Neuronal stem cell (in vitro differentiated cells): ENCODE measurements at regions not wholly inside any gene's neighbourhood (a gene's known extent, or its start where the extent isn't known, plus 50 kb on each side); places are given as distances from the start of the nearest gene placed in this dataset.

Experiments
- DNase-seq: peaks from one replicate; pipeline ENCODE4 v3.0.0-alpha.2; 2013; ENCODE audit warnings: low spot score
- H2AFZ ChIP-seq: one replicate; pipeline ENCODE4 v1.6.1; 2013; ENCODE audit warnings: mild to moderate bottlenecking, low read length, inconsistent platforms
- H2AK5ac ChIP-seq: 2 replicates; pipeline ENCODE4 v1.6.1; 2013; ENCODE audit warnings: low read depth, mild to moderate bottlenecking, inconsistent platforms, low read length, moderate library complexity, mixed read lengths
- H2BK120ac ChIP-seq: 2 replicates; pipeline ENCODE4 v1.6.1; 2013; ENCODE audit warnings: low read depth, mild to moderate bottlenecking, inconsistent platforms, low read length, moderate library complexity, mixed read lengths
- H2BK12ac ChIP-seq: one replicate; pipeline ENCODE4 v1.6.1; 2013; ENCODE audit warnings: low read length, inconsistent platforms
- H2BK15ac ChIP-seq: 2 replicates; pipeline ENCODE4 v1.6.1; 2013; ENCODE audit warnings: mild to moderate bottlenecking, low read length, inconsistent platforms, mixed read lengths
- H2BK5ac ChIP-seq: one replicate; pipeline ENCODE4 v1.6.1; 2013; ENCODE audit warnings: inconsistent platforms, mild to moderate bottlenecking, low read length, moderate library complexity
- H3K14ac ChIP-seq: one replicate; pipeline ENCODE4 v1.6.1; 2013; ENCODE audit warnings: low read length, inconsistent platforms
- H3K18ac ChIP-seq: 2 replicates; pipeline ENCODE4 v1.6.1; 2013; ENCODE audit warnings: low read length, inconsistent platforms
- H3K23ac ChIP-seq: 2 replicates; pipeline ENCODE4 v1.6.1; 2013; ENCODE audit warnings: low read depth, mild to moderate bottlenecking, mixed read lengths, low read length, inconsistent platforms; ENCODE audit not compliant: poor library complexity
- H3K27ac ChIP-seq: replicated peaks from 3 replicates; pipeline ENCODE4 v1.5.1; 2013; ENCODE audit warnings: low read length, inconsistent platforms
- H3K27me3 ChIP-seq, 3 experiments: 2 replicates each; pipeline ENCODE4 v1.6.1; 2013; ENCODE audit warnings: low read length in 3 of 3, mild to moderate bottlenecking in 2 of 3, inconsistent platforms in 1 of 3, low read depth in 1 of 3, mixed read lengths in 1 of 3, moderate library complexity in 1 of 3; ENCODE audit not compliant: control insufficient read depth in 3 of 3, insufficient read depth in 3 of 3
- H3K36me3 ChIP-seq, 2 donors: replicated peaks in 1 of 2; 2 replicates each; pipeline ENCODE4 v1.6.1; 2013; ENCODE audit warnings: low read length in 2 of 2; ENCODE audit not compliant: control insufficient read depth in 2 of 2, insufficient read depth in 2 of 2
- H3K4ac ChIP-seq: 2 replicates; pipeline ENCODE4 v1.6.1; 2013; ENCODE audit warnings: inconsistent platforms, mild to moderate bottlenecking, low read length, moderate library complexity
- H3K4me1 ChIP-seq, 2 donors: 1 replicate in 1 of 2; 2 replicates in 1 of 2; pipeline ENCODE4 v1.6.1; 2013; ENCODE audit warnings: low read length in 2 of 2, low read depth in 1 of 2; ENCODE audit not compliant: control insufficient read depth in 2 of 2, insufficient read depth in 1 of 2
- H3K4me2 ChIP-seq: one replicate; pipeline ENCODE4 v1.6.1; 2013; ENCODE audit warnings: mild to moderate bottlenecking, low read length, inconsistent platforms; ENCODE audit not compliant: insufficient read depth, poor library complexity, severe bottlenecking
- H3K4me3 ChIP-seq, 2 donors: 2 replicates each; pipeline ENCODE4 v1.5.1; 2013; ENCODE audit warnings: low read length in 2 of 2, mild to moderate bottlenecking in 2 of 2, inconsistent platforms in 1 of 2, moderate library complexity in 1 of 2
- H3K79me1 ChIP-seq: one replicate; pipeline ENCODE4 v1.6.1; 2013; ENCODE audit warnings: low read depth, mild to moderate bottlenecking, inconsistent platforms, low read length, moderate library complexity
- H3K9ac ChIP-seq: one replicate; pipeline ENCODE4 v1.6.1; 2013; ENCODE audit warnings: mild to moderate bottlenecking, low read depth, low read length, inconsistent platforms; ENCODE audit not compliant: poor library complexity
- H3K9me3 ChIP-seq, 2 donors: replicated peaks in 1 of 2; 2 replicates each; pipeline versions ENCODE3 to v1.6.1; 2013; ENCODE audit warnings: low read length in 2 of 2, mild to moderate bottlenecking in 2 of 2, inconsistent platforms in 1 of 2, low read depth in 1 of 2, mixed read lengths in 1 of 2, moderate library complexity in 1 of 2; ENCODE audit not compliant: control insufficient read depth in 2 of 2, insufficient read depth in 1 of 2
- H4K8ac ChIP-seq: one replicate; pipeline ENCODE4 v1.6.1; 2013; ENCODE audit warnings: low read depth, mild to moderate bottlenecking, inconsistent platforms, low read length, moderate library complexity
- H4K91ac ChIP-seq: one replicate; pipeline ENCODE4 v1.6.1; 2013; ENCODE audit warnings: low read length, low read depth, mild to moderate bottlenecking, inconsistent platforms; ENCODE audit not compliant: poor library complexity
- WGBS, 2 donors: extraction: QIAGEN DNeasy Blood & Tissue Kit; methylation state at CpG; one replicate each; pipeline ENCODE4 v1.1.7; 2013; ENCODE audit warnings: missing lambda C conversion rate in 2 of 2, mixed read lengths in 1 of 2; ENCODE audit not compliant: insufficient read length in 2 of 2, insufficient replicate concordance in 1 of 2; ENCODE audit errors: extremely low coverage in 2 of 2; 5-methylcytosine and 5-hydroxymethylcytosine counted together

DNA sequence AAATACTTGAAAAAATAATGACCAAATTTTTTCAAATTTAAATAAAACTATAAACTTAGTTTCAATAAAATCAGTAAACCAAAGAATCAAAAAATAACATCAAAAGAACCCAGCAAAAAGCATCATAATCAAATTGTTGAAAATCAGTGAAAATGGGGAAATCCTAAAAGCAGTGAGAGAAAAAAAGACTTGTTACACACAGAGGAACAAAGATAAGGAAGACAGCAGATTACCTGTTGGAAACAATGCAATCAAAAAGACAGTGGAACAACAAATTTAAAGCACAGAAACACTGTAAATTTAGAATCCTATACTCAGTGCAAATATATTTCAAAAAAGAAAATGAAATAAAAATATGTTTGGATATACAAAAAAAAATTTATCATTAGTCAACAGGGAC is 156.2 kb upstream of the LMCD1 start:
- no peak overlapping the region for H4K91ac ChIP-seq
- no peak overlapping the region for H2BK120ac ChIP-seq
- peaks cover 0 to 5% of the 10 kb centered on the region in 2 donors for H3K9me3 ChIP-seq
- H2AFZ ChIP-seq: no peak overlapping the region
- H3K27me3 ChIP-seq: no peaks in the 10 kb centered on the region
- no peak overlapping the region for H2AK5ac ChIP-seq
- H3K23ac ChIP-seq: no peak overlapping the region
- no peak overlapping the region for H3K27ac ChIP-seq
- no peak overlapping the region for H4K8ac ChIP-seq
- H3K4me3 ChIP-seq: no peak overlapping the region
- no peak overlapping the region for H3K9ac ChIP-seq
- H3K4ac ChIP-seq: no peak overlapping the region
- H3K14ac ChIP-seq: no peak overlapping the region
- H3K79me1 ChIP-seq: no peaks in the 10 kb centered on the region
- no peak overlapping the region for H3K18ac ChIP-seq
- no peak overlapping the region for H3K4me2 ChIP-seq
- no peak for DNase-seq
- no peaks in the 10 kb centered on the region for H3K4me1 ChIP-seq
- no peak overlapping the region for H2BK5ac ChIP-seq
- H2BK15ac ChIP-seq: no peak overlapping the region
- no peak overlapping the region for H2BK12ac ChIP-seq
- H3K36me3 ChIP-seq: no peaks in the 10 kb centered on the region

DNA sequence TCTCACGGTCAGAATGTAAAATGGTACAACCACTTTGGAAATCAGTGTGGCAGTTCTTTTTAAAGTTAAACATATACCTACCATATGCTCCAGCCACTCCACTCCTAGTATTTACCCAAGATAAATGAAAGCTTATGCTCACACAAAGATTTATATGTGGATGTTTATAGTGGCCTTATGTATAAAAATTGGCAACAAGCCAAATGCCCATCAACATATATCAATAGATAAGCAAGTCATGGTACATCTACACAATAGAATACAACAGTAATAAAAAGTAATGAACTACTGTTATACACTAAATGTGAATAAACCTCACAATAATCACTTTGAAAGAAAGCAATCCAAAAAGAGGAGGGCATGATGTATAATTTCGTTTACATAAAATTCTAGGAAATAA is 153.5 kb upstream of the LMCD1 start:
- no peak overlapping the region for H4K91ac ChIP-seq
- no peak overlapping the region for H3K14ac ChIP-seq
- no peaks in the 10 kb centered on the region for H3K79me1 ChIP-seq
- no peak overlapping the region for H3K4me3 ChIP-seq
- no peak overlapping the region for H2BK15ac ChIP-seq
- H3K4ac ChIP-seq: no peak overlapping the region
- no peak overlapping the region for H3K9ac ChIP-seq
- no peak overlapping the region for H2BK5ac ChIP-seq
- no peak overlapping the region for H2AFZ ChIP-seq
- H2BK12ac ChIP-seq: no peak overlapping the region
- no peak overlapping the region for H3K4me2 ChIP-seq
- DNase-seq: no peak
- H3K23ac ChIP-seq: no peak overlapping the region
- WGBS, 2 donors: no CpG with 5 or more reads among the region's 2 CpGs
- no peak overlapping the region for H3K18ac ChIP-seq
- no peaks in the 10 kb centered on the region for H3K27me3 ChIP-seq
- H2AK5ac ChIP-seq: no peak overlapping the region
- no peaks in the 10 kb centered on the region for H3K4me1 ChIP-seq
- H3K36me3 ChIP-seq: no peaks in the 10 kb centered on the region
- H2BK120ac ChIP-seq: no peak overlapping the region
- H3K9me3 ChIP-seq: peaks cover 0 to 5% of the 10 kb centered on the region in 2 donors
- H4K8ac ChIP-seq: no peak overlapping the region
- H3K27ac ChIP-seq: no peak overlapping the region

DNA sequence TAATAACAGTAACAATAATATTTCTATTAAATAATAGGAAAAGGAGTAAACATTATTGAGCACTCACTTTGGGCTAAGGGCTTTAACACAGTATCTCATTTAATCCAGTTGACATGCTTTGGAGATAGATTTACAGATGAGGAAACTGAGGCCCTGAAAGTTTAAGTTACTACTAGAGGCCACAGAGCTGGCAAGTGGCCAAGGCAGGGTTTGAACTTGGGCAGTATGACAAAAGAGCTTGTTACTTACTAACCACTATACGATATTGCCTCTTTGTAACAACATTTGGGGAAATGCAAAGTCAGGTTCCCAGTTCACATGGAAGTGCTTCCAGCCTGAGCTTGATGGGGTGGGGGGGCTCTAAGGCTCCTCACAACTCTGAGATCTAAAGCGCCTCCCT is 149.1 kb upstream of the LMCD1 start:
- Histone ChIP-seq H4K8ac (no peak overlapping the region), H2AK5ac (no peak overlapping the region), H3K79me1 (no peaks in the 10 kb centered on the region), H3K4me3 (no peak overlapping the region), H4K91ac (no peak overlapping the region), H3K4me2 (no peak overlapping the region), H2AFZ (no peak overlapping the region), H3K4ac (no peak overlapping the region), H3K9ac (no peak overlapping the region), H3K4me1 (no peaks in the 10 kb centered on the region), H3K27me3 (no peaks in the 10 kb centered on the region), H2BK120ac (no peak overlapping the region), H2BK15ac (no peak overlapping the region), H3K27ac (no peak overlapping the region), H2BK12ac (no peak overlapping the region), H3K14ac (no peak overlapping the region), H3K9me3 (no peaks in the 10 kb centered on the region), H2BK5ac (no peak overlapping the region), H3K36me3 (no peaks in the 10 kb centered on the region), H3K23ac (no peak overlapping the region), H3K18ac (no peak overlapping the region)
- WGBS, 2 donors: no CpG with 5 or more reads among the region's 2 CpGs
- no peak for DNase-seq

DNA sequence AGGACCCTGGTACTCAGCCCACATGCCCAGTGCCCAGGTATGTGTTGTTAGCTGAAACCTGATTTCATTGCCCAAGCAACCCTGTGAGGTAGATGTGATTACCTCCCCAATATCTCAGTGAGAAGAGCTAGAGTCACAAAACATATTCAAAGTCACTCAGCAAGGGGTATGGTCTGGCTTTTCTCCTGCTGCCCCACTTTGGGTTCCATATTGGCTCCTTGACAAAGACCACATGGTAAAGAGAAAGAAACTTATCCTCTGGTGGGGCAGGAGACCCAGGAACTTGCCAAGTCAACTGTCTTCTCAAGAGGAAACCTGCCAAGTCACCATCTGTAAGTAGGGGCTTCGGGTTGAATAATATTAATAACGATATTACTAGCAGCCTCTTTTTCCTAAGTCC is 148.3 kb upstream of the LMCD1 start:
- no peak overlapping the region for H3K4me2 ChIP-seq
- no peak overlapping the region for H3K4ac ChIP-seq
- H3K27ac ChIP-seq: no peak overlapping the region
- no peak overlapping the region for H2BK120ac ChIP-seq
- no peak overlapping the region for H3K14ac ChIP-seq
- no peak for DNase-seq
- H3K9me3 ChIP-seq: no peaks in the 10 kb centered on the region
- H3K27me3 ChIP-seq: no peaks in the 10 kb centered on the region
- H2BK15ac ChIP-seq: no peak overlapping the region
- no peak overlapping the region for H2AK5ac ChIP-seq
- no peak overlapping the region for H4K91ac ChIP-seq
- H3K18ac ChIP-seq: no peak overlapping the region
- no peak overlapping the region for H2AFZ ChIP-seq
- no CpG with 5 or more reads among the region's 2 CpGs for WGBS, 2 donors
- H3K9ac ChIP-seq: no peak overlapping the region
- no peaks in the 10 kb centered on the region for H3K4me1 ChIP-seq
- H2BK5ac ChIP-seq: no peak overlapping the region
- H3K4me3 ChIP-seq: no peak overlapping the region
- H2BK12ac ChIP-seq: no peak overlapping the region
- H3K79me1 ChIP-seq: no peaks in the 10 kb centered on the region
- no peaks in the 10 kb centered on the region for H3K36me3 ChIP-seq
- H3K23ac ChIP-seq: no peak overlapping the region
- no peak overlapping the region for H4K8ac ChIP-seq
